ENCODE measurements at regions not wholly inside any gene's neighbourhood (a gene's known extent, or its start where the extent isn't known, plus 50 kb on each side); places are given as distances from the start of the nearest gene placed in this dataset.
A peak's percentile ranks its signal among the peaks of the same experiment; 100 is the strongest.

- TF ChIP-seq, protein P1, sequence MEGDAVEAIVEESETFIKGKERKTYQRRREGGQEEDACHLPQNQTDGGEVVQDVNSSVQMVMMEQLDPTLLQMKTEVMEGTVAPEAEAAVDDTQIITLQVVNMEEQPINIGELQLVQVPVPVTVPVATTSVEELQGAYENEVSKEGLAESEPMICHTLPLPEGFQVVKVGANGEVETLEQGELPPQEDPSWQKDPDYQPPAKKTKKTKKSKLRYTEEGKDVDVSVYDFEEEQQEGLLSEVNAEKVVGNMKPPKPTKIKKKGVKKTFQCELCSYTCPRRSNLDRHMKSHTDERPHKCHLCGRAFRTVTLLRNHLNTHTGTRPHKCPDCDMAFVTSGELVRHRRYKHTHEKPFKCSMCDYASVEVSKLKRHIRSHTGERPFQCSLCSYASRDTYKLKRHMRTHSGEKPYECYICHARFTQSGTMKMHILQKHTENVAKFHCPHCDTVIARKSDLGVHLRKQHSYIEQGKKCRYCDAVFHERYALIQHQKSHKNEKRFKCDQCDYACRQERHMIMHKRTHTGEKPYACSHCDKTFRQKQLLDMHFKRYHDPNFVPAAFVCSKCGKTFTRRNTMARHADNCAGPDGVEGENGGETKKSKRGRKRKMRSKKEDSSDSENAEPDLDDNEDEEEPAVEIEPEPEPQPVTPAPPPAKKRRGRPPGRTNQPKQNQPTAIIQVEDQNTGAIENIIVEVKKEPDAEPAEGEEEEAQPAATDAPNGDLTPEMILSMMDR (IDR thresholded peaks at IDR 0.05; ENCODE audit: control extremely low read depth in 1 of 3, insufficient read depth in 1 of 3, low read depth in 1 of 3, low read length in 3 of 3): peak; percentile 50 to 80 (median 68)
- no peak for TF ChIP-seq RBBP5 (IDR thresholded peaks at IDR 0.05; ENCODE audit: borderline replicate concordance, low read depth, low read length)
Observed at GRCh38 chr9:78601957-78602565, 305.1 kb downstream of the PSAT1 start.
